ENCODE measurements at regions not wholly inside any gene's neighbourhood (a gene's known extent, or its start where the extent isn't known, plus 50 kb on each side); places are given as distances from the start of the nearest gene placed in this dataset.
"Not testable (repeated sequence)": the region's sequence is repeated elsewhere in the genome, so short reads cannot be mapped to it uniquely, and the experiment has no call there.

- H3K27me3 ChIP-seq (ENCODE audit: control insufficient read depth, insufficient read depth, low read length) = no peaks in the 10 kb centered on the region
- TF ChIP-seq, protein P1, sequence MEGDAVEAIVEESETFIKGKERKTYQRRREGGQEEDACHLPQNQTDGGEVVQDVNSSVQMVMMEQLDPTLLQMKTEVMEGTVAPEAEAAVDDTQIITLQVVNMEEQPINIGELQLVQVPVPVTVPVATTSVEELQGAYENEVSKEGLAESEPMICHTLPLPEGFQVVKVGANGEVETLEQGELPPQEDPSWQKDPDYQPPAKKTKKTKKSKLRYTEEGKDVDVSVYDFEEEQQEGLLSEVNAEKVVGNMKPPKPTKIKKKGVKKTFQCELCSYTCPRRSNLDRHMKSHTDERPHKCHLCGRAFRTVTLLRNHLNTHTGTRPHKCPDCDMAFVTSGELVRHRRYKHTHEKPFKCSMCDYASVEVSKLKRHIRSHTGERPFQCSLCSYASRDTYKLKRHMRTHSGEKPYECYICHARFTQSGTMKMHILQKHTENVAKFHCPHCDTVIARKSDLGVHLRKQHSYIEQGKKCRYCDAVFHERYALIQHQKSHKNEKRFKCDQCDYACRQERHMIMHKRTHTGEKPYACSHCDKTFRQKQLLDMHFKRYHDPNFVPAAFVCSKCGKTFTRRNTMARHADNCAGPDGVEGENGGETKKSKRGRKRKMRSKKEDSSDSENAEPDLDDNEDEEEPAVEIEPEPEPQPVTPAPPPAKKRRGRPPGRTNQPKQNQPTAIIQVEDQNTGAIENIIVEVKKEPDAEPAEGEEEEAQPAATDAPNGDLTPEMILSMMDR (IDR thresholded peaks at IDR 0.05; ENCODE audit: insufficient read depth, low read length, poor library complexity, severe bottlenecking) = no peak
- H3K4me3 ChIP-seq (ENCODE audit: low read depth, low read length) = no peak overlapping the region
- H3K36me3 ChIP-seq (ENCODE audit: control insufficient read depth, insufficient read depth, low read length) = no peaks in the 10 kb centered on the region
- no peak for DNase-seq (ENCODE audit: low read depth)
These were observed 188.3 kb downstream of the ANKRD30B start for GRCh38 chr18:14936313-14936712.

DNA sequence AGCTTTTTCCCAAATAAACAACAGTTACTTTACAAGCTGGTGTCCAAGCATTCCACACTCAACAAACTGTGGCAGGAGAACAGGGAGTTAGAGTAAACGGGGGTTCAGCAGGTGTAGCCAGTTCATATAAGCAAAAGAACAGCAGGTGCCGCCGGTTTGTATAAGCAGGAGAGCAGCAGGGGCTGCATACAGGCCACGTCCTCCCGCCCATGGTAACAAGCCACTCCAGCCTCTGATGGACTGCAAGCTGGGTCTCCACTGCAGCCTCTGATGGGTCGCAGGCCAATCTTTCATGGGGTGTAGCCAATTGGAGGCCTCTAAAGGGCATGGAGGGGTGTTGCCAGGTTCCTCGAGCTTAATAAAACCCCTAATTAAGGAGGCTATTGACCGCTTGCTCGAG, 189.3 kb downstream of the ANKRD30B start:
- Histone ChIP-seq H3K27me3 (ENCODE audit: control insufficient read depth, insufficient read depth, low read length) (no peaks in the 10 kb centered on the region), H3K36me3 (ENCODE audit: control insufficient read depth, insufficient read depth, low read length) (no peaks in the 10 kb centered on the region), H3K4me3 (ENCODE audit: low read depth, low read length) (no peak overlapping the region)
- no peak for DNase-seq (ENCODE audit: low read depth)
- TF ChIP-seq, protein P1 (IDR thresholded peaks at IDR 0.05; ENCODE audit: insufficient read depth, low read length, poor library complexity, severe bottlenecking) = no peak

DNA sequence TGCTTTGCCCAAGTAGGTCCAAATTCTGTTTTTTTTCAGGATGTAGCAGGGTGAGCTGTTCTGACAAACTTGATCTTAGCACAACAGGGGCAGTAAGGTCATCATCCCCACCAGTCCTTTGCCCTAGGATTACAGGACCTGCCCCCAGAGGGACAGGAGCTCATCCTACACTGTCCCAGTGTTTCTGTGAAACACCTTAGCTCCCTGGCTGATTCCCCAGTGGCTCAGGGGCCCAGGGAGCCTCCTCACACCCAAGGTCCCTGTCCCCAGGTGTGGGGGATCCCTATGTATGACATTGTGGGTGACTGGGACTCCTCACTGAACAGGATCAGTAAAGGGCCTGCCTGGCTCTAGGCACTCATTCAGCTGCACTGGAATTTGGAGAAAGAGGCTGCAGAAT, 191.2 kb downstream of the ANKRD30B start:
- no peak for DNase-seq (ENCODE audit: low read depth)

GRCh38 chr18:14940106-14940505, 192.1 kb downstream of the ANKRD30B start:
- not testable (repeated sequence) for H3K36me3 ChIP-seq (ENCODE audit: control insufficient read depth, insufficient read depth, low read length); H3K27me3 ChIP-seq (ENCODE audit: control insufficient read depth, insufficient read depth, low read length); DNase-seq (ENCODE audit: low read depth); H3K4me3 ChIP-seq (ENCODE audit: low read depth, low read length)

More for the DNA sequence above, 191.2 kb downstream of the ANKRD30B start:
- Histone ChIP-seq H3K4me3 (ENCODE audit: low read depth, low read length) (no peak overlapping the region), H3K27me3 (ENCODE audit: control insufficient read depth, insufficient read depth, low read length) (no peaks in the 10 kb centered on the region), H3K36me3 (ENCODE audit: control insufficient read depth, insufficient read depth, low read length) (no peaks in the 10 kb centered on the region)
- TF ChIP-seq, protein P1 (IDR thresholded peaks at IDR 0.05; ENCODE audit: insufficient read depth, low read length, poor library complexity, severe bottlenecking) = no peak

DNA sequence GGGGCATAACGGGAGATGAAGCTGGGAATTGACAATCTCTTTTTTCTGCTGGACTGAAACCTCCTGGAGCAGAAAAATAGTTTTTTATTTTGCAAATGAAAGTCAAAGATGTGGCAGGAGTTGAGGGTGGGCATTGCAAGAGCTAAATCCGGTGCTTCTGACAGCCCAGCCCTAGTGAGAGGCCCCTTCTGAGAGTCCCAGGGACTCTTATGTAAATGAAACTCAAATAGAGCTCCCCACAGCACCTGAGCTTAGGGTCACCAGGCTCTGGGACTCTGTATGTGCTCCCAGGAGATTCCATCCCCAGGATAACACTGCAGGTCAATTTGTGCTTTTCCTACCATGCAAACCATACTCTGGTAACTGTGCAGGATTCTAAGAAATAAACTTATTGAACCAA, 192.8 kb downstream of the ANKRD30B start:
- H3K36me3 ChIP-seq (ENCODE audit: control insufficient read depth, insufficient read depth, low read length) = no peaks in the 10 kb centered on the region
- TF ChIP-seq, protein P1 (IDR thresholded peaks at IDR 0.05; ENCODE audit: insufficient read depth, low read length, poor library complexity, severe bottlenecking) = no peak
- no peak overlapping the region for H3K4me3 ChIP-seq (ENCODE audit: low read depth, low read length)
- DNase-seq (ENCODE audit: low read depth) = no peak
- H3K27me3 ChIP-seq (ENCODE audit: control insufficient read depth, insufficient read depth, low read length) = no peaks in the 10 kb centered on the region

- DNase-seq (ENCODE audit: low read depth) = no peak
- Histone ChIP-seq H3K4me3 (ENCODE audit: low read depth, low read length) (no peak overlapping the region), H3K27me3 (ENCODE audit: control insufficient read depth, insufficient read depth, low read length) (no peaks in the 10 kb centered on the region), H3K36me3 (ENCODE audit: control insufficient read depth, insufficient read depth, low read length) (no peaks in the 10 kb centered on the region)
- TF ChIP-seq, protein P1 (IDR thresholded peaks at IDR 0.05; ENCODE audit: insufficient read depth, low read length, poor library complexity, severe bottlenecking) = no peak
These were observed 193.3 kb downstream of the ANKRD30B start for GRCh38 chr18:14941256-14941655.

All from kidney epithelial cell (primary cell).